H1 (cell line): ENCODE measurements at regions not wholly inside any gene's neighbourhood (a gene's known extent, or its start where the extent isn't known, plus 50 kb on each side); places are given as distances from the start of the nearest gene placed in this dataset.

Experiments
- ASH2L ChIP-seq: fragments of 200-600, 300-600 bp; sonication (generic); IDR thresholded peaks from one replicate; pipeline ENCODE4 v1.7.1; 2017; ENCODE audit warnings: low read length
- CBX8 ChIP-seq: fragments of 300-800, 300-1000 bp; sonication (generic); IDR thresholded peaks from 2 replicates; pipeline ENCODE4 v1.7.1; 2016; ENCODE audit warnings: low read depth, low read length, borderline replicate concordance
- CHD7 ChIP-seq: fragments of 300-600 bp; sonication (generic); IDR thresholded peaks from 2 replicates; pipeline ENCODE4 v1.7.1; 2012; ENCODE audit warnings: low read length, moderate library complexity, mild to moderate bottlenecking, inconsistent platforms; ENCODE audit not compliant: insufficient replicate concordance
- CTBP2 ChIP-seq: IDR thresholded peaks from 2 replicates; pipeline ENCODE4 v1.7.0; 2011; ENCODE audit warnings: borderline replicate concordance, mild to moderate bottlenecking, moderate library complexity, mixed read lengths, low read length; ENCODE audit not compliant: insufficient read depth, insufficient read length
- EZH2 ChIP-seq: fragments of 200-600 bp; sonication (generic); IDR thresholded peaks from 2 replicates; pipeline ENCODE4 v1.7.1; 2012; ENCODE audit warnings: low read depth, mild to moderate bottlenecking, moderate library complexity, low read length, inconsistent platforms; ENCODE audit not compliant: severe bottlenecking
- GABPA ChIP-seq: IDR thresholded peaks from 2 replicates; pipeline ENCODE4 v1.6.1; 2011; ENCODE audit warnings: mild to moderate bottlenecking, low read length, moderate library complexity, borderline replicate concordance; ENCODE audit not compliant: insufficient read depth
- KDM5A ChIP-seq: fragments of 200-600 bp; IDR thresholded peaks from 2 replicates; pipeline ENCODE4 v1.7.1; 2012; ENCODE audit warnings: mild to moderate bottlenecking, low read length, inconsistent platforms, mixed read lengths
- SAP30 ChIP-seq: fragments of 300-600 bp; sonication (generic); IDR thresholded peaks from 2 replicates; pipeline ENCODE4 v1.7.1; 2012; ENCODE audit warnings: low read length, moderate library complexity, mild to moderate bottlenecking, inconsistent platforms; ENCODE audit not compliant: insufficient read depth, insufficient replicate concordance

DNA sequence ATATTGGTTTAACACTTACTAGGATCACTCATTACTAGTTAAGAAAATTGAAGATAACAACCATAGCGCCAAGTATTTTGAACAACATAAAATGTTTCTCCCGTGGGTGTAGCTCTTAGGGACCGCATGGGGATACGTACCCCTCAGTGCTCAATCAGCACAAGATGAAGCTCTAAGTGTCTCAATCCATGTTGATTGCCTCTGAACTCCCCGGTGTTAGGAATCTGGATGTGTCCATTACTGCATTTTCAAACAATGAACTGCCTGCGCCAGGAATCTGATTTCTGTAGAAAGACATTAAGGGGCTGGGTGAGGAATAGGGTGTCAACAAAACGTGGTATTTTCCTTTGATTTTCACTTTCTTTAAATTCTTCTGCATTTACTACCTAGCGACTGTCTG is 100.2 kb downstream of the LMO4 start (continued):
- TF ChIP-seq CHD7, result no peak
- no peak for TF ChIP-seq CBX8
- no peak for TF ChIP-seq ASH2L
- no peak for TF ChIP-seq CTBP2
- TF ChIP-seq SAP30, result no peak
- TF ChIP-seq EZH2, result no peak
- no peak for TF ChIP-seq KDM5A
- no peak for TF ChIP-seq GABPA
